HEK293T (cell line): ENCODE measurements at regions not wholly inside any gene's neighbourhood (a gene's known extent, or its start where the extent isn't known, plus 50 kb on each side); places are given as distances from the start of the nearest gene placed in this dataset.

Experiments used
- CTCF ChIA-PET: fragments of 350-600 bp; formaldehyde crosslinking; extraction: SDS; loops from one replicate; lab custom pipeline; 2021; ENCODE audit warnings: antibody characterized with exemption, inconsistent platforms; lab: Yijun Ruan, JAX
- POLR2A ChIA-PET: fragments of 350-600 bp; formaldehyde crosslinking; extraction: SDS; loops from one replicate; lab custom pipeline; 2020; ENCODE audit warnings: antibody characterized with exemption, inconsistent platforms; lab: Yijun Ruan, JAX
- DNase-seq: peaks from one replicate; pipeline ENCODE4 v3.0.0; 2012; ENCODE audit warnings: mixed read lengths; ENCODE audit errors: extremely low spot score
- ARNT ChIP-seq: fragments of 450-650 bp; IDR thresholded peaks from 2 replicates; pipeline ENCODE4 v1.6.1; 2017; ENCODE audit warnings: mild to moderate bottlenecking
- BHLHE40 ChIP-seq: fragments of 450-650 bp; IDR thresholded peaks from 2 replicates; pipeline ENCODE4 v1.6.1; 2016; ENCODE audit warnings: mild to moderate bottlenecking, moderate library complexity, borderline replicate concordance
- CTBP1 ChIP-seq: fragments of 450-650 bp; IDR thresholded peaks from 2 replicates; pipeline ENCODE4 v1.6.1; 2016; ENCODE audit warnings: borderline replicate concordance
- ELF4 ChIP-seq: fragments of 450-650 bp; IDR thresholded peaks from 2 replicates; pipeline ENCODE4 v1.6.1; 2017; ENCODE audit warnings: antibody characterized with exemption
- FOXA1 ChIP-seq: fragments of 450-650 bp; IDR thresholded peaks from 2 replicates; pipeline ENCODE4 v1.6.1; 2016; ENCODE audit warnings: mild to moderate bottlenecking
- FOXK2 ChIP-seq: fragments of 450-650 bp; IDR thresholded peaks from 2 replicates; pipeline ENCODE4 v1.6.1; 2016; ENCODE audit warnings: mild to moderate bottlenecking
- FOXM1 ChIP-seq: fragments of 450-650 bp; IDR thresholded peaks from 2 replicates; pipeline ENCODE4 v1.6.1; 2017; ENCODE audit warnings: mild to moderate bottlenecking, borderline replicate concordance
- HDGF ChIP-seq: fragments of 450-650 bp; IDR thresholded peaks from 2 replicates; pipeline ENCODE4 v1.6.1; 2017; ENCODE audit warnings: antibody characterized with exemption, borderline replicate concordance
- L3MBTL2 ChIP-seq: fragments of 450-650 bp; conservative IDR thresholded peaks from 2 replicates; pipeline ENCODE4 v1.6.1; 2016; ENCODE audit warnings: mild to moderate bottlenecking
- LEF1 ChIP-seq: fragments of 450-650 bp; IDR thresholded peaks from 2 replicates; pipeline ENCODE4 v1.6.1; 2017; ENCODE audit warnings: mild to moderate bottlenecking, borderline replicate concordance
- NFRKB ChIP-seq: fragments of 450-650 bp; IDR thresholded peaks from 2 replicates; pipeline ENCODE4 v1.6.1; 2016; ENCODE audit warnings: mild to moderate bottlenecking, moderate library complexity
- SP1 ChIP-seq: fragments of 450-650 bp; IDR thresholded peaks from 2 replicates; pipeline ENCODE4 v1.6.1; 2017
- SUZ12 ChIP-seq: fragments of 450-650 bp; IDR thresholded peaks from 2 replicates; pipeline ENCODE4 v1.6.1; 2016; ENCODE audit warnings: mild to moderate bottlenecking
- TARDBP ChIP-seq: fragments of 450-650 bp; IDR thresholded peaks from 2 replicates; pipeline ENCODE4 v1.6.1; 2016
- ZNF384 ChIP-seq: fragments of 450-650 bp; IDR thresholded peaks from 2 replicates; pipeline ENCODE4 v1.6.1; 2016
- TF ChIP-seq, protein P1 (sequence below): fragments of 450-650 bp; IDR thresholded peaks from 2 replicates; pipeline ENCODE4 v1.6.1; 2016

DNA sequence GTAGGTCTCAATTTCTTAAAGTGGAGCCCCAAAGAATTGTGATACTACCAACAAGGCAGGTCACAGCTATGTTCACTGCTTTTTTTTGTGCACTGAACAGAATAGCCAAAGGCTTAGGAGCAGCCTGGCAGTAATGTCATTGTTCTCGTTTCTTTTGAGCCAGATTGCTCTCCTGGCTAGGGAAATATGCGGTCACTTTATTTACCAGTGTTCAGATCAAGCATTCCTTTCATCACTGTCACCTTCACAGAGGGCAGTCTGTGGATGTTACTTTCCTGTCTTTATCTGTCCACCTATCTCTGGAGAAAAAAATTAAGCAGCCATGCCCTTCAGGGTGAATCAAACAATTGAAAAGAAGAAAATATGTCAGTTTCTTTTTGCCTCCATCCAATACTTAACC is 159.6 kb downstream of the BTG1 start:
- ChIA-PET POLR2A (interaction anchor here (1.6 kb wide), 1 partner anchor 160 kb away, joined by 3 read pairs; the partner anchor contains the start of gene BTG1), CTCF (no interaction called here)
- no peak for TF ChIP-seq ELF4
- TF ChIP-seq, protein P1, sequence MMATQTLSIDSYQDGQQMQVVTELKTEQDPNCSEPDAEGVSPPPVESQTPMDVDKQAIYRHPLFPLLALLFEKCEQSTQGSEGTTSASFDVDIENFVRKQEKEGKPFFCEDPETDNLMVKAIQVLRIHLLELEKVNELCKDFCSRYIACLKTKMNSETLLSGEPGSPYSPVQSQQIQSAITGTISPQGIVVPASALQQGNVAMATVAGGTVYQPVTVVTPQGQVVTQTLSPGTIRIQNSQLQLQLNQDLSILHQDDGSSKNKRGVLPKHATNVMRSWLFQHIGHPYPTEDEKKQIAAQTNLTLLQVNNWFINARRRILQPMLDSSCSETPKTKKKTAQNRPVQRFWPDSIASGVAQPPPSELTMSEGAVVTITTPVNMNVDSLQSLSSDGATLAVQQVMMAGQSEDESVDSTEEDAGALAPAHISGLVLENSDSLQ: no peak
- no peak for TF ChIP-seq TARDBP
- no peak for TF ChIP-seq SUZ12
- DNase-seq: no peak

DNA sequence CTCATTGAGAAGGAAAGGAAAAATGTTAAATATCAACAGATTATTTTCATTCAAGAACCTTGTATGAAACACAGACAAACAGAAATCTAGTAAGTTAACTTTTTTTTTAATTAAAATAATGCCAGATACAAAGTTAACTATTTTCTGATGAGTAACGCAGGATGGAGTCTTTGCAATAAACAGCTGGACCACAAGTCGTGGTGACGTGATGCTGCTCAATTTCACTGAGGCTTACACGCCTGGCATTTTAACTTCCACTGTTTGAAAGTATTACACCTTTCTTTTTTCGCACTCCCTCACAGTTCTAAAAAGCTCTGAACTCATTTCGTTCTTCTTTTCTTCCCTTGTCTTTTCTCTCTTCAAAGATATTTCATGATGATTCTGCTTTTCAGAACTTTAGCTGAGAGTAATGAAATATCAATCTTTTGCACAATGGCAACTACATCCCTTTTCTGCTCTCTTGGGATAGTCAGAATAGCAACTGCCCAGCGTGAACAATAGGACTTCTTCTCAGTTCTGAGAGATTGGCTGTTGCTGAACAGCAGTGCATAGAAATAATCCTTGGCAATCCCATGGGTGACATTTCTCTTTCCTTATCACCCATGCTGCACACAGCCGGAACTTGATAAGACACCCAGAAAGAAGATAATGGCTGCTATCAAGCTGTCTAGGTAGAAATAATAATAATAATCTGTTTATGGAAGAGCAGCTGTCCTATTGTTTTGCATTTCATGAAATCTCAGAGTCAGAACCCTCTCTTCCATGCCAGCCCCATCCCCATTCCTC is 160.5 kb downstream of the BTG1 start:
- no peak for TF ChIP-seq SUZ12
- TF ChIP-seq CTBP1: no peak
- TF ChIP-seq ZNF384: no peak
- no peak for TF ChIP-seq FOXA1
- no peak for TF ChIP-seq LEF1
- TF ChIP-seq NFRKB: no peak
- TF ChIP-seq FOXK2: no peak
- CTCF ChIA-PET: interaction anchor here (0.6 kb wide), 1 partner anchor 13 kb away, joined by 4 read pairs; no protein-coding TSS in a partner anchor
- no peak for DNase-seq
- POLR2A ChIA-PET: no interaction called here

DNA sequence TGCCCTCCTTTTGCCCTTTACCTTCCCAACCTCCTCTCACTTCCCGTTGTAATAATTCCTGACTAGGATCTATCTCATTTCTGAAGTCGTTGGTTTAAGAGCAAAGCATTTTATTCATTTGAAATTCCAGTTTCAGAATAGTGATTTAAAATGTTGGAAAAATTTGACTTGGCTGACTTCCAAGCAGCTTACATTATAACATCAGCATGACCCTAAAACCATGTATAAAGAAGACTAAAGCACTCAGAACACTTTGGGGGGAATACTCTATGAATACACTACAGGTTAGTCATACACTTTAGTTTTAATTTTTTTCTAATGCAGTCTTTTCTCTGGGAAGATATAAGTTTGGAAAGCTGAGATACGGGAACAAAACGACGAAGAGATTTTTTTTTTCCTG is 161.1 kb downstream of the BTG1 start:
- ChIA-PET POLR2A (no interaction called here), CTCF (interaction anchor here (0.6 kb wide), 1 partner anchor 13 kb away, joined by 4 read pairs; no protein-coding TSS in a partner anchor)
- no peak for DNase-seq
- TF ChIP-seq TARDBP (no peak), BHLHE40 (no peak), FOXM1 (no peak), SP1 (no peak), SUZ12 (no peak), FOXK2 (no peak), LEF1 (no peak), ELF4 (no peak), ARNT (no peak), CTBP1 (no peak), ZNF384 (no peak), NFRKB (no peak), HDGF (no peak), FOXA1 (no peak), L3MBTL2 (no peak)
- TF ChIP-seq, protein P1: no peak

DNA sequence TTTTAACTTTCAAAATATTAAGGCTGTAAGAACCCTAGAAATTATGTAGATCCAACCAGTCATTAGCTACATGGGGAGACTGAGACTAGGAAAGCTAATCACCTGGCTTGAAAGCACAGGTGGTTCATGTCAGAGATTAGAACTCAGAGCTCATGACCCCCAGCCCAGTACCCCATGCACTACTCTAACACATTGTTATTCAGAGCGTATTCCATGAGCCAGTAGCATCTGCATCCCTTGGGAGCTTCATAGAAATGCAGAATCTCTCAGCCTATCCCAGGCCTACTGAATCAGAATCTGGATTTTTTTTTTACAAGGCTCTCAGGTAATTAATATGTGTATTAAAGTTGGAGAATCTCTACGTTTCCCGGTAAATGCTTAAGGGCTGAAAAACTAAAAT is 161.7 kb downstream of the BTG1 start:
- ChIA-PET CTCF (no interaction called here), POLR2A (no interaction called here)
- DNase-seq: no peak
- TF ChIP-seq FOXK2 (no peak), LEF1 (no peak), BHLHE40 (no peak), ZNF384 (no peak), TARDBP (no peak), FOXM1 (no peak), HDGF (no peak), FOXA1 (no peak), L3MBTL2 (no peak), CTBP1 (no peak), ELF4 (no peak), NFRKB (no peak)
- TF ChIP-seq, protein P1: no peak

DNA sequence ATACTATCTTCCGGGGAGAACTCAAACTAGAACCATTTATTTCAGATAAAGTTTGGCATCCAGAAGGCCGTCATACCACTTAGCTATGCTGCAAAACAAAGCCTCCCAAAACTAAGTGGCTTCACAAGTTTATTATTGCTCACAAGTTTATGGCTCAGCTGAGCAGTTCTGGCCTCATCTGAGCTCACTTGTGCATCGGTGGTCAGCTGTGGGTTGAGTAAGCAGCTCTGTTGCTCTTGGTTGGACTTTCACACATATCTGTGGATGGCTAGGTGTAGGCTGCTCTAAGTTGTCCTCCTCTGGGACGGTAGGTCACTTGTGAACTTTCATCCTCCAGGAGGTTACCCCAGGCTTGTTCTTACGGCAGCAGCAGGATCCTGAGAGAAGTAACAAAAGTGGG is 162.7 kb downstream of the BTG1 start:
- CTCF ChIA-PET: no interaction called here
- TF ChIP-seq ZNF384: no peak
- POLR2A ChIA-PET: no interaction called here
- DNase-seq: no peak

DNA sequence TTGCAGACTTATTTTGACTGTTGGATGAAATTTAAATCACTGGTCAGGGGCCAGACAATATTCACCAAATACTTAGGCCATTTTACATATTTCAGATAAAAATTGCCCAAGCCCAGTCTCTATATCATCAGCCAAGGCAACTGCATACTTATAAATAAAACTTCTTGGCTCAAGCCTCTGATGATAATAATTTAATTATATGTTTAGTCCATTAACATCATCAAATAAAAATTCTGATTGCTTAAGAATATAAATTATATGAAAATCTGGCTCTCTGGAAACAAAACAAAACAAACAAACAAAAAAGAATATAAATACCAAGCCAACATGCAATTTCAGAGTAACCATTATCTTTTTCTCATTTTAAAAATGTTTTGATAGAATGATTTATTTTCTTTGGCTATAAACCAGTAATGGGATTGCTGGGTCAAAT is 165.2 kb downstream of the BTG1 start:
- POLR2A ChIA-PET: no interaction called here
- TF ChIP-seq BHLHE40: no peak
- no peak for TF ChIP-seq CTBP1
- TF ChIP-seq ZNF384: no peak
- no peak for TF ChIP-seq SUZ12
- no peak for TF ChIP-seq NFRKB
- no peak for TF ChIP-seq FOXK2
- no peak for TF ChIP-seq L3MBTL2
- TF ChIP-seq SP1: no peak
- TF ChIP-seq TARDBP: no peak
- CTCF ChIA-PET: interaction anchor here (0.8 kb wide), 1 partner anchor 154 kb away, joined by 3 read pairs; no protein-coding TSS in a partner anchor
- DNase-seq: no peak

DNA sequence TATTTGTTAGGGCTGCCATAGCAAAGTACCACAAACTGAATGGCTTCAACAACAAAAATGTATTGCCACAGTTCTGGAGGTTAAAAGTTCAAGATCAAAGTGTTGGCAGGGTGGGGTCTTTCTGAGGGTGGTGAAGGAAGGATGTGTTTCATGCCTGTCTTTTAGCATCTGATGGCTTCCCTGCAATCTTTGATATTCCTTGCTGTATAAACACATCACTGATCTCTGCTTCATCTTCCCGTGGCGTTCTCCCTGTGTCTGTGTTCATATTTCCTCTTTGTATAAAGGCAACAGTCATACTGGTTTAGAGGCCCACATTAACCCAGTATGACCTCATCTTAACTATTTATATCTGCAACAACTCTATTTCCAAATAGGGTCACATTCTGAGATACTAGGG is 167.5 kb downstream of the BTG1 start:
- POLR2A ChIA-PET: no interaction called here
- no peak for DNase-seq
- no peak for TF ChIP-seq FOXA1
- no peak for TF ChIP-seq FOXM1
- TF ChIP-seq, protein P1: no peak
- TF ChIP-seq BHLHE40: no peak
- TF ChIP-seq FOXK2: no peak
- TF ChIP-seq SP1: no peak
- TF ChIP-seq ZNF384: no peak
- TF ChIP-seq SUZ12: no peak
- no peak for TF ChIP-seq NFRKB
- TF ChIP-seq HDGF: no peak
- no peak for TF ChIP-seq TARDBP
- TF ChIP-seq L3MBTL2: no peak
- TF ChIP-seq ARNT: no peak
- TF ChIP-seq LEF1: no peak
- TF ChIP-seq CTBP1: no peak
- no peak for TF ChIP-seq ELF4
- CTCF ChIA-PET: no interaction called here
